SK-N-MC (cell line): ENCODE measurements at regions not wholly inside any gene's neighbourhood (a gene's known extent, or its start where the extent isn't known, plus 50 kb on each side); places are given as distances from the start of the nearest gene placed in this dataset.

Experiments
- EZH2 ChIP-seq: fragments of 200-600 bp; sonication (generic); IDR thresholded peaks from one replicate; pipeline ENCODE4 v1.6.1; 2017; ENCODE audit warnings: antibody characterized with exemption
- FOXP2 ChIP-seq: optimal IDR thresholded peaks from 2 replicates; pipeline ENCODE3; 2011; ENCODE audit warnings: mild to moderate bottlenecking, moderate library complexity; ENCODE audit not compliant: insufficient read depth; ENCODE audit errors: extremely low read length, control extremely low read depth
- POLR2AphosphoS5 ChIP-seq: IDR thresholded peaks from 2 replicates; pipeline ENCODE4 v1.6.1; 2012; ENCODE audit warnings: mild to moderate bottlenecking, low read depth, low read length, borderline replicate concordance

- TF ChIP-seq EZH2 (no peak), POLR2AphosphoS5 (no peak), FOXP2 (no peak)
Measured at GRCh38 chr9:99573085-99573484, 248.6 kb upstream of the NR4A3 start.
